Endothelial cell of umbilical vein (primary cell): ENCODE measurements at regions not wholly inside any gene's neighbourhood (a gene's known extent, or its start where the extent isn't known, plus 50 kb on each side); places are given as distances from the start of the nearest gene placed in this dataset.

Source experiments
- BruUV-seq: library from RNA; stranded (reverse); fragments of 400-500 nt; replicated peaks from 2 replicates; lab custom pipeline; 2021; lab: Mats Ljungman, UMichigan
- CTCF ChIA-PET: fragments of 300-600, 350-600 bp; sonication (Branson Sonifier 250); formaldehyde crosslinking; loops from one replicate; lab custom pipeline; 2021; ENCODE audit warnings: antibody characterized with exemption, inconsistent platforms; lab: Charles Lee
- POLR2A ChIA-PET: fragments of 300-600, 350-600 bp; sonication (Branson Sonifier 250); formaldehyde crosslinking; loops from one replicate; lab custom pipeline; 2021; ENCODE audit warnings: antibody characterized with exemption, inconsistent platforms; lab: Charles Lee
- DNase-seq: peaks from one replicate; pipeline ENCODE4 v3.0.0-alpha.2; 2011; ENCODE audit warnings: low read depth, low spot score
- FAIRE-seq: peaks from 2 replicates; lab custom pipeline; 2011; peaks lifted over from hg19 to GRCh38; lab: Jason Lieb, UNC
- H2AFZ ChIP-seq: 2 replicates; pipeline ENCODE4 v1.6.0; 2012; ENCODE audit warnings: low read depth, low read length, control low read depth, inconsistent platforms
- H3K27ac ChIP-seq: 2 replicates; pipeline ENCODE4 v1.5.1; 2011; ENCODE audit warnings: low read depth, mild to moderate bottlenecking, control low read depth, low read length, moderate library complexity; ENCODE audit not compliant: insufficient read depth
- H3K27me3 ChIP-seq, 2 experiments: 2 replicates each; pipeline versions ENCODE4 v1.6.0 to v1.6.1; 2011; ENCODE audit warnings: low read length in 2 of 2, mixed read lengths in 1 of 2; ENCODE audit not compliant: control insufficient read depth in 2 of 2, insufficient read depth in 2 of 2
- H3K36me3 ChIP-seq, 2 experiments: 2 replicates in 1 of 2; 3 replicates in 1 of 2; pipeline ENCODE4 v1.5.1; 2011; ENCODE audit warnings: low read length in 2 of 2, mild to moderate bottlenecking in 1 of 2, moderate library complexity in 1 of 2; ENCODE audit not compliant: control insufficient read depth in 2 of 2, insufficient read depth in 2 of 2; ENCODE audit errors: extremely low read depth in 1 of 2
- H3K4me1 ChIP-seq: 3 replicates; pipeline ENCODE4 v1.5.1; 2011; ENCODE audit warnings: mild to moderate bottlenecking, low read length; ENCODE audit not compliant: control insufficient read depth, insufficient read depth; ENCODE audit errors: extremely low read depth
- H3K4me2 ChIP-seq: 2 replicates; pipeline ENCODE4 v1.6.1; 2011; ENCODE audit warnings: low read length, control low read depth, mixed read lengths; ENCODE audit not compliant: insufficient read depth
- H3K4me3 ChIP-seq, 3 experiments: fragments of 200-600 bp in 1 of 3; sonication (generic), shearing (Covaris generic) in 1 of 3; replicated peaks in 1 of 3; 2 replicates each; pipeline ENCODE4 v1.5.1; 2011 to 2016; ENCODE audit warnings: control low read depth in 3 of 3, low read length in 3 of 3, mild to moderate bottlenecking in 2 of 3, inconsistent platforms in 1 of 3, low read depth in 1 of 3, moderate library complexity in 1 of 3; ENCODE audit not compliant: insufficient read depth in 1 of 3
- H3K79me2 ChIP-seq: 2 replicates; pipeline ENCODE4 v1.6.0; 2012; ENCODE audit warnings: low read length, inconsistent platforms; ENCODE audit not compliant: control insufficient read depth, insufficient read depth
- H3K9ac ChIP-seq: replicated peaks from 2 replicates; pipeline ENCODE3; 2011; ENCODE audit warnings: low read length, control low read depth; ENCODE audit not compliant: insufficient read depth; ENCODE audit errors: extremely low read depth
- H3K9me1 ChIP-seq: replicated peaks from 3 replicates; pipeline ENCODE4 v1.6.0; 2011; ENCODE audit warnings: mild to moderate bottlenecking, low read length; ENCODE audit not compliant: control insufficient read depth, insufficient read depth; ENCODE audit errors: extremely low read depth
- H3K9me3 ChIP-seq: replicated peaks from 2 replicates; pipeline ENCODE4 v1.5.1; 2012; ENCODE audit warnings: low read length, inconsistent platforms; ENCODE audit not compliant: control insufficient read depth, insufficient read depth
- H4K20me1 ChIP-seq: replicated peaks from 2 replicates; pipeline ENCODE3; 2011; ENCODE audit warnings: mild to moderate bottlenecking, low read length; ENCODE audit not compliant: control insufficient read depth, insufficient read depth; ENCODE audit errors: extremely low read depth
- CTCF ChIP-seq, 2 donors: IDR thresholded peaks; 1 replicate in 1 of 2; 2 replicates in 1 of 2; pipeline ENCODE4 v1.5.1; 2011; ENCODE audit warnings: low read length in 2 of 2, mild to moderate bottlenecking in 2 of 2, moderate library complexity in 2 of 2, control low read depth in 1 of 2, inconsistent platforms in 1 of 2, low read depth in 1 of 2; ENCODE audit not compliant: insufficient read depth in 1 of 2; ENCODE audit errors: extremely low read depth in 1 of 2
- EZH2 ChIP-seq: IDR thresholded peaks from 2 replicates; pipeline ENCODE4 v1.6.1; 2012; ENCODE audit warnings: borderline replicate concordance, low read depth, mild to moderate bottlenecking, moderate library complexity, low read length, inconsistent platforms; ENCODE audit not compliant: severe bottlenecking
- FOS ChIP-seq: IDR thresholded peaks from 2 replicates; pipeline ENCODE4 v1.6.1; 2011; ENCODE audit warnings: mild to moderate bottlenecking, low read length, moderate library complexity, borderline replicate concordance; ENCODE audit not compliant: insufficient read depth
- GATA2 ChIP-seq: IDR thresholded peaks from 2 replicates; pipeline ENCODE4 v1.7.0; 2011; ENCODE audit warnings: low read depth, mild to moderate bottlenecking, moderate library complexity, mixed read lengths, low read length; ENCODE audit not compliant: insufficient read length, insufficient read depth
- JUN ChIP-seq: IDR thresholded peaks from 2 replicates; pipeline ENCODE4 v1.6.1; 2011; ENCODE audit warnings: borderline replicate concordance, low read depth; ENCODE audit not compliant: insufficient read length, insufficient read depth
- MAX ChIP-seq: IDR thresholded peaks from 2 replicates; pipeline ENCODE4 v1.6.1; 2011; ENCODE audit not compliant: insufficient read depth, insufficient read length
- MYC ChIP-seq: IDR thresholded peaks from one replicate; pipeline ENCODE4 v1.6.1; 2011; ENCODE audit warnings: mild to moderate bottlenecking, low read depth, low read length
- POLR2A ChIP-seq: IDR thresholded peaks from 2 replicates; pipeline ENCODE4 v1.6.1; 2012; ENCODE audit warnings: low read depth, mild to moderate bottlenecking, control low read depth, low read length
- POLR2AphosphoS5 ChIP-seq: IDR thresholded peaks from 2 replicates; pipeline ENCODE4 v1.6.1; 2012; ENCODE audit warnings: low read depth, mild to moderate bottlenecking, control low read depth, low read length, moderate library complexity; ENCODE audit not compliant: insufficient read depth
- dilution Hi-C: fragments of 300-500 bp; cut with MboI; formaldehyde crosslinking; loops from one replicate; pipeline ENCODE4 v1.15.0; 2019; ENCODE audit warnings: low sequenced_read_pairs; ENCODE audit not compliant: extremely low pct_ligation_motif_present
- intact Hi-C: fragments of 100-400 bp; cut with micrococcal nuclease; formaldehyde crosslinking; loops from one replicate; pipeline ENCODE4 v1.10.0; 2022

GRCh38 chr15:93917181-93917580 is 314.2 kb upstream of the MCTP2 start:
- Histone ChIP-seq H3K27me3 (no peaks in the 10 kb centered on the region), H3K9me3 (peaks cover 3% of the 10 kb centered on the region), H3K4me1 (no peaks in the 10 kb centered on the region), H3K4me3 (no peak overlapping the region), H3K9ac (no peak overlapping the region), H3K36me3 (no peaks in the 10 kb centered on the region), H2AFZ (no peak overlapping the region), H3K9me1 (no peaks in the 10 kb centered on the region), H3K79me2 (no peaks in the 10 kb centered on the region), H3K4me2 (no peak overlapping the region), H3K27ac (no peak overlapping the region), H4K20me1 (no peaks in the 10 kb centered on the region)
- POLR2A ChIA-PET: no interaction called here
- BruUV-seq: no TSS peak
- DNase-seq: no peak
- FAIRE-seq: no peak
- CTCF ChIA-PET: no interaction called here
- no peak for TF ChIP-seq POLR2A
- no peak for TF ChIP-seq GATA2
- TF ChIP-seq JUN: no peak
- no peak for TF ChIP-seq EZH2
- no peak for TF ChIP-seq MYC
- TF ChIP-seq CTCF (IDR thresholded peaks at IDR 0.05; ENCODE audit: extremely low read depth in 1 of 2, insufficient read depth in 1 of 2, low read depth in 1 of 2, low read length in 2 of 2): no peak
- no peak for TF ChIP-seq MAX
- TF ChIP-seq POLR2AphosphoS5: no peak
- TF ChIP-seq FOS: no peak
- intact Hi-C loops (no loop called here), dilution Hi-C loops (no loop called here)
